ENCODE measurements at regions not wholly inside any gene's neighbourhood (a gene's known extent, or its start where the extent isn't known, plus 50 kb on each side); places are given as distances from the start of the nearest gene placed in this dataset. TPM values are rescaled to one million over a fixed set of nuclear protein-coding genes. Genes with fewer than 3 reads are reported as not detected.

DNA sequence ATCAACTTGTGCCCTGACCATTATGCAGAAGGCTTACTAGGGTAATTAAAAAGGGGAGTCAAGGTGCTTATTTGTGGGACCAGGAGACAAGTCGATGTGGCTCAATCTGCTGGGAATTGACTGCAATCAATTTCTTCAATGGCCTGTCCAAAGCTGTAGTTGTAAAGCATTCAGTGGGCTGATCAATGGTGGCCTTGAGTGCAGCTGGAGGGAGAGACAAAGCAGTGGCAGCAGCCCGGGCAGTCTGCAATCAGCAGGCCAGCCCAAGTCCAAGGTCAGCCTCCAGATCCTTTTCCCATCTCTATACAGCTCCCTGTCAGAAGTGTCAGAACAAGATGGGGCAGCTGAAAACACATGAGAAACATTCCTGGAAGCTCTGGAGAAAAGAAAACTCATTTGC is 51.0 kb upstream of the BRINP1 start:
- TF ChIP-seq, protein P1, sequence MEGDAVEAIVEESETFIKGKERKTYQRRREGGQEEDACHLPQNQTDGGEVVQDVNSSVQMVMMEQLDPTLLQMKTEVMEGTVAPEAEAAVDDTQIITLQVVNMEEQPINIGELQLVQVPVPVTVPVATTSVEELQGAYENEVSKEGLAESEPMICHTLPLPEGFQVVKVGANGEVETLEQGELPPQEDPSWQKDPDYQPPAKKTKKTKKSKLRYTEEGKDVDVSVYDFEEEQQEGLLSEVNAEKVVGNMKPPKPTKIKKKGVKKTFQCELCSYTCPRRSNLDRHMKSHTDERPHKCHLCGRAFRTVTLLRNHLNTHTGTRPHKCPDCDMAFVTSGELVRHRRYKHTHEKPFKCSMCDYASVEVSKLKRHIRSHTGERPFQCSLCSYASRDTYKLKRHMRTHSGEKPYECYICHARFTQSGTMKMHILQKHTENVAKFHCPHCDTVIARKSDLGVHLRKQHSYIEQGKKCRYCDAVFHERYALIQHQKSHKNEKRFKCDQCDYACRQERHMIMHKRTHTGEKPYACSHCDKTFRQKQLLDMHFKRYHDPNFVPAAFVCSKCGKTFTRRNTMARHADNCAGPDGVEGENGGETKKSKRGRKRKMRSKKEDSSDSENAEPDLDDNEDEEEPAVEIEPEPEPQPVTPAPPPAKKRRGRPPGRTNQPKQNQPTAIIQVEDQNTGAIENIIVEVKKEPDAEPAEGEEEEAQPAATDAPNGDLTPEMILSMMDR (conservative IDR thresholded peaks at IDR 0.05; ENCODE audit: low read length): no peak
- POLR2A ChIA-PET: no interaction called here
- H4K20me1 ChIP-seq (ENCODE audit: insufficient read depth, low read length): no peaks in the 10 kb centered on the region
- intact Hi-C loops (cut with micrococcal nuclease; ENCODE audit: unreplicated experiment): no loop called here
- no peak overlapping the region for H2AFZ ChIP-seq (ENCODE audit: low read length)
- H3K4me3 ChIP-seq (ENCODE audit: low read depth, low read length, poor library complexity, severe bottlenecking): no peak overlapping the region
- H3K9me2 ChIP-seq (ENCODE audit: insufficient read depth, low read length): no peaks in the 10 kb centered on the region
- no peak overlapping the region for H3K4me2 ChIP-seq (ENCODE audit: low read length)
- H3K27ac ChIP-seq (ENCODE audit: low read depth, low read length, poor library complexity, severe bottlenecking): no peak overlapping the region
- CTCF ChIA-PET (ENCODE audit: unreplicated experiment): no interaction called here
- H3K79me2 ChIP-seq (ENCODE audit: insufficient read depth, low read depth, low read length): no peaks in the 10 kb centered on the region
- H3K9me3 ChIP-seq (ENCODE audit: low read length): no peaks in the 10 kb centered on the region
- BruUV-seq (replicated peaks): no TSS peak
- DNase-seq (ENCODE audit: low spot score): no peak
- H3K36me3 ChIP-seq (ENCODE audit: insufficient read depth, low read length): no peaks in the 10 kb centered on the region
- no peaks in the 10 kb centered on the region for H3K4me1 ChIP-seq (ENCODE audit: insufficient read depth, low read length, poor library complexity, severe bottlenecking)

Small RNAs in the stretch of these regions (microRNA-seq; reads per million reads assigned to microRNA genes)
- not detected for gene MIR147A (ENCODE audit: borderline replicate concordance)

Small RNAs in the stretch of these regions (small RNA-seq; reads per million reads assigned to genes)
- gene MIR147A: not detected

Measured in OCI-LY7 (cell line).